ENCODE measurements at regions not wholly inside any gene's neighbourhood (a gene's known extent, or its start where the extent isn't known, plus 50 kb on each side); places are given as distances from the start of the nearest gene placed in this dataset.
"Not testable (repeated sequence)": the region's sequence is repeated elsewhere in the genome, so short reads cannot be mapped to it uniquely, and the experiment has no call there.

DNA sequence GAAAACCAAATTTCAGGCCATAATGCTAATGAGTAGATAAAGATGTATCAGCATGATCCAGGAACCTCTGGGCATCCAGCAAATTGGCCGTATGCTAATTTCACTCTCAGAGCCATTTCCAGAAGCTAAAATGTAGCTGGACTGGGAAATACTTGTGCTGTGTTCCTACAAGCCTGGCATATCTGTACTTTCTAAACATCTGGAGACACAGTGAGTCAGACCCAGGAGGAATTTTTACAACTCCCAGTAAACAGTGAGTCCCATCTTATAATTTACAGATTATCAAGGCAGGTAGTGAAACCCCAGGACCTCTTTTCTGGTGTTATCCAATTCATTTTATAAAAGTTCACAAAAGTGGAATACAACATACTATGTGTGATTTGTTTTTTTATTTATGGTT is 683.0 kb upstream of the ADGRB3 start:
- Histone ChIP-seq H3K4me3 (ENCODE audit: low read depth, low read length) (no peak overlapping the region), H3K36me3 (ENCODE audit: control insufficient read depth in 2 of 2, insufficient read depth in 1 of 2, low read length in 2 of 2) (no peaks in the 10 kb centered on the region), H3K9me3 (ENCODE audit: control insufficient read depth, insufficient read depth, low read depth, low read length) (no peaks in the 10 kb centered on the region), H3K4me1 (ENCODE audit: control insufficient read depth, insufficient read depth, low read length) (no peaks in the 10 kb centered on the region), H3K27ac (ENCODE audit: extremely low read depth, low read depth, low read length) (no peak overlapping the region)
- ChIA-PET POLR2A (no interaction called here), CTCF (no interaction called here)
- TF ChIP-seq ZNF248 (tag by site-specific recombination; IDR thresholded peaks at IDR 0.05) = no peak
- TF ChIP-seq, protein P1, sequence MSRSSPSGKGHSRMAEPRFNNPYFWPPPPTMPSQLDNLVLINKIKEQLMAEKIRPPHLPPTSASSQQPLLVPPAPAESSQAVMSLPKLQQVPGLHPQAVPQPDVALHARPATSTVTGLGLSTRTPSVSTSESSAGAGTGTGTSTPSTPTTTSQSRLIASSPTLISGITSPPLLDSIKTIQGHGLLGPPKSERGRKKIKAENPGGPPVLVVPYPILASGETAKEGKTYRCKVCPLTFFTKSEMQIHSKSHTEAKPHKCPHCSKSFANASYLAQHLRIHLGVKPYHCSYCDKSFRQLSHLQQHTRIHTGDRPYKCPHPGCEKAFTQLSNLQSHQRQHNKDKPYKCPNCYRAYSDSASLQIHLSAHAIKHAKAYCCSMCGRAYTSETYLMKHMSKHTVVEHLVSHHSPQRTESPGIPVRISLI (tag by site-specific recombination; IDR thresholded peaks at IDR 0.05) = no peak

GRCh38 chr6:67947762-67948161 is 687.3 kb upstream of the ADGRB3 start:
- H3K27ac ChIP-seq (ENCODE audit: extremely low read depth, low read depth, low read length); H3K4me3 ChIP-seq (ENCODE audit: low read depth, low read length); POLR2A ChIA-PET; CTCF ChIA-PET; H3K36me3 ChIP-seq (ENCODE audit: control insufficient read depth in 2 of 2, insufficient read depth in 1 of 2, low read length in 2 of 2); H3K4me1 ChIP-seq (ENCODE audit: control insufficient read depth, insufficient read depth, low read length); H3K9me3 ChIP-seq (ENCODE audit: control insufficient read depth, insufficient read depth, low read depth, low read length): not testable (repeated sequence)

DNA sequence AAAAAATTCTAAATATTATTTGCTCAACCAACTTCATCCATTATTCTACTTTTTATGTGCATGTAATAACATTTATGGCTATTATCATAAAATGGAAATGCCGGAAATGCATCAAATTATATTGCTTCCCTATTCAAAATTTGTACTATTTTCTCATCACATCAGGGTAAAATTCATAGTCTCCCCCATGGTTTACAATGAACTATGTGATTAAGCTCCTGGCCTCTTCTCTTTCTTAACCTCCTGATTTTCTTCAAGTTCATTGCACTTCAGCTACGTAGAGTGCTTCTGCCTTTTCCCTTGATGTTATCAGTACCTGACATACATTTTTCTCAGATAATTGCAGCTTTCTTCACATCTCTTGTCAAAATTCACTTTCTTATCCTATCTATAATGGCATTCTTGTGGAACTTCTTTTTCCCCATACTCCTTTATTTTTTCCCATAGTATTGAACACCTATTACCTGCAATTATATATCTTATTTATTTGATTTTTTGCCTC is 699.1 kb upstream of the ADGRB3 start:
- CTCF ChIA-PET = interaction anchor here (0.7 kb wide), 1 partner anchor 722 kb away, joined by 4 read pairs; no protein-coding TSS in a partner anchor

More for the DNA sequence above, 699.1 kb upstream of the ADGRB3 start:
- Histone ChIP-seq H3K4me3 (ENCODE audit: low read depth, low read length) (no peak overlapping the region), H3K36me3 (ENCODE audit: control insufficient read depth in 2 of 2, insufficient read depth in 1 of 2, low read length in 2 of 2) (no peaks in the 10 kb centered on the region), H3K4me1 (ENCODE audit: control insufficient read depth, insufficient read depth, low read length) (no peaks in the 10 kb centered on the region), H3K27ac (ENCODE audit: extremely low read depth, low read depth, low read length) (no peak overlapping the region), H3K9me3 (ENCODE audit: control insufficient read depth, insufficient read depth, low read depth, low read length) (no peaks in the 10 kb centered on the region)
- POLR2A ChIA-PET = no interaction called here
- no peak for TF ChIP-seq KLF7 (tag by site-specific recombination; IDR thresholded peaks at IDR 0.05; ENCODE audit: borderline replicate concordance)
- no peak for TF ChIP-seq ZBTB20 (tag by site-specific recombination; IDR thresholded peaks at IDR 0.05)
- no peak for TF ChIP-seq ZIC2 (tag by site-specific recombination; IDR thresholded peaks at IDR 0.05)
- TF ChIP-seq KLF9 (tag by site-specific recombination; IDR thresholded peaks at IDR 0.05; ENCODE audit: low read depth) = no peak
- TF ChIP-seq, protein P2, sequence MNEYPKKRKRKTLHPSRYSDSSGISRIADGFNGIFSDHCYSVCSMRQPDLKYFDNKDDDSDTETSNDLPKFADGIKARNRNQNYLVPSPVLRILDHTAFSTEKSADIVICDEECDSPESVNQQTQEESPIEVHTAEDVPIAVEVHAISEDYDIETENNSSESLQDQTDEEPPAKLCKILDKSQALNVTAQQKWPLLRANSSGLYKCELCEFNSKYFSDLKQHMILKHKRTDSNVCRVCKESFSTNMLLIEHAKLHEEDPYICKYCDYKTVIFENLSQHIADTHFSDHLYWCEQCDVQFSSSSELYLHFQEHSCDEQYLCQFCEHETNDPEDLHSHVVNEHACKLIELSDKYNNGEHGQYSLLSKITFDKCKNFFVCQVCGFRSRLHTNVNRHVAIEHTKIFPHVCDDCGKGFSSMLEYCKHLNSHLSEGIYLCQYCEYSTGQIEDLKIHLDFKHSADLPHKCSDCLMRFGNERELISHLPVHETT (tag by site-specific recombination; IDR thresholded peaks at IDR 0.05) = no peak
- TF ChIP-seq ZNF521 (tag by site-specific recombination; IDR thresholded peaks at IDR 0.05) = no peak
- no peak for TF ChIP-seq ZNF626 (tag by site-specific recombination; IDR thresholded peaks at IDR 0.05)
- TF ChIP-seq CTCF (tag by site-specific recombination; IDR thresholded peaks at IDR 0.05) = no peak
- TF ChIP-seq, protein P3, sequence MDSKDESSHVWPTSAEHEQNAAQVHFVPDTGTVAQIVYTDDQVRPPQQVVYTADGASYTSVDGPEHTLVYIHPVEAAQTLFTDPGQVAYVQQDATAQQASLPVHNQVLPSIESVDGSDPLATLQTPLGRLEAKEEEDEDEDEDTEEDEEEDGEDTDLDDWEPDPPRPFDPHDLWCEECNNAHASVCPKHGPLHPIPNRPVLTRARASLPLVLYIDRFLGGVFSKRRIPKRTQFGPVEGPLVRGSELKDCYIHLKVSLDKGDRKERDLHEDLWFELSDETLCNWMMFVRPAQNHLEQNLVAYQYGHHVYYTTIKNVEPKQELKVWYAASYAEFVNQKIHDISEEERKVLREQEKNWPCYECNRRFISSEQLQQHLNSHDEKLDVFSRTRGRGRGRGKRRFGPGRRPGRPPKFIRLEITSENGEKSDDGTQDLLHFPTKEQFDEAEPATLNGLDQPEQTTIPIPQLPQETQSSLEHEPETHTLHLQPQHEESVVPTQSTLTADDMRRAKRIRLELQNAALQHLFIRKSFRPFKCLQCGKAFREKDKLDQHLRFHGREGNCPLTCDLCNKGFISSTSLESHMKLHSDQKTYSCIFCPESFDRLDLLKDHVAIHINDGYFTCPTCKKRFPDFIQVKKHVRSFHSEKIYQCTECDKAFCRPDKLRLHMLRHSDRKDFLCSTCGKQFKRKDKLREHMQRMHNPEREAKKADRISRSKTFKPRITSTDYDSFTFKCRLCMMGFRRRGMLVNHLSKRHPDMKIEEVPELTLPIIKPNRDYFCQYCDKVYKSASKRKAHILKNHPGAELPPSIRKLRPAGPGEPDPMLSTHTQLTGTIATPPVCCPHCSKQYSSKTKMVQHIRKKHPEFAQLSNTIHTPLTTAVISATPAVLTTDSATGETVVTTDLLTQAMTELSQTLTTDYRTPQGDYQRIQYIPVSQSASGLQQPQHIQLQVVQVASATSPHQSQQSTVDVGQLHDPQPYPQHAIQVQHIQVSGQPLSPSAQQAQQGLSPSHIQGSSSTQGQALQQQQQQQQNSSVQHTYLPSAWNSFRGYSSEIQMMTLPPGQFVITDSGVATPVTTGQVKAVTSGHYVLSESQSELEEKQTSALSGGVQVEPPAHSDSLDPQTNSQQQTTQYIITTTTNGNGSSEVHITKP (tag by site-specific recombination; IDR thresholded peaks at IDR 0.05) = no peak
- TF ChIP-seq ZNF629 (tag by site-specific recombination; IDR thresholded peaks at IDR 0.05) = no peak
- TF ChIP-seq GLI2 (tag by site-specific recombination; IDR thresholded peaks at IDR 0.05; ENCODE audit: borderline replicate concordance, low read depth) = no peak

Measured in HEK293 (cell line).